ENCODE measurements at regions not wholly inside any gene's neighbourhood (a gene's known extent, or its start where the extent isn't known, plus 50 kb on each side); places are given as distances from the start of the nearest gene placed in this dataset.

DNA sequence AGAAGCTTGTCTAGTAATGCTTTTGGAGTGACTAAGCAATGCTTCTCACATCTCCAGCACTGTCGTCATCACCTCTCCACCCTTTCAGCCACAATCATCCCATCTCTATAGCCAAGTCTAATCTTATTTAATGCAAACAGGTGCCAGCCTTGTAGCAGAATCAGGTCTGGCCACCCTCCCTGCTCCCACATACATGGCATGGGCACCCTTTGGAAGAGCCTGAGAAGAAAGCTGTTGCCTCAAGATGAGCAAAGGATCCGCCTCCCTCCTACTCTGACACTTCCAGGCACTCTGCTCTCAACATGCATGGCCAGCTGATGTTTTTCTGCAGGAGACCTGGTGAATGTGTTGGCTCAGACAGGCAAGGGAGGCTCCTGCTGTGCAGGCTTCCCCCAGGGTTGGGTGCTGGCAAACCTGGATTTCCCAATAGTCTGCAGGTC is 113.1 kb upstream of the GRIK3 start:
- dilution Hi-C loops (cut with MboI; ENCODE audit: extremely low pct_ligation_motif_present, low sequenced_read_pairs): no loop called here
- Histone ChIP-seq H4K20me1 (replicated peaks; ENCODE audit: control insufficient read depth, extremely low read depth, insufficient read depth, low read length) (no peaks in the 10 kb centered on the region), H3K4me3 (replicated peaks in 1 of 3; ENCODE audit: insufficient read depth in 1 of 3, low read depth in 1 of 3, low read length in 3 of 3) (no peak overlapping the region), H3K27me3 (ENCODE audit: control insufficient read depth in 2 of 2, insufficient read depth in 2 of 2, low read length in 2 of 2) (no peaks in the 10 kb centered on the region), H3K9ac (replicated peaks; ENCODE audit: extremely low read depth, insufficient read depth, low read length) (no peak overlapping the region), H3K36me3 (ENCODE audit: control insufficient read depth in 2 of 2, extremely low read depth in 1 of 2, insufficient read depth in 2 of 2, low read length in 2 of 2) (no peaks in the 10 kb centered on the region), H3K4me2 (ENCODE audit: insufficient read depth, low read length) (no peak overlapping the region), H3K79me2 (ENCODE audit: control insufficient read depth, insufficient read depth, low read length) (no peaks in the 10 kb centered on the region), H3K9me1 (replicated peaks; ENCODE audit: control insufficient read depth, extremely low read depth, insufficient read depth, low read length) (no peaks in the 10 kb centered on the region), H3K27ac (ENCODE audit: insufficient read depth, low read depth, low read length) (no peak overlapping the region), H3K9me3 (replicated peaks; ENCODE audit: control insufficient read depth, insufficient read depth, low read length) (no peaks in the 10 kb centered on the region), H2AFZ (ENCODE audit: low read depth, low read length) (no peak overlapping the region), H3K4me1 (ENCODE audit: control insufficient read depth, extremely low read depth, insufficient read depth, low read length) (no peaks in the 10 kb centered on the region)
- ChIA-PET CTCF (interaction anchor here (1.1 kb wide), 1 partner anchor 12 kb away, joined by 5 read pairs; no protein-coding TSS in a partner anchor), POLR2A (no interaction called here)
- no TSS peak for BruUV-seq (replicated peaks)
- TF ChIP-seq FOS (IDR thresholded peaks at IDR 0.05; ENCODE audit: borderline replicate concordance, insufficient read depth, low read length): no peak
- TF ChIP-seq MYC (IDR thresholded peaks at IDR 0.05; ENCODE audit: low read depth, low read length): no peak
- TF ChIP-seq POLR2A (IDR thresholded peaks at IDR 0.05; ENCODE audit: low read depth, low read length): no peak
- TF ChIP-seq POLR2AphosphoS5 (IDR thresholded peaks at IDR 0.05; ENCODE audit: insufficient read depth, low read depth, low read length): no peak
- no peak for TF ChIP-seq JUN (IDR thresholded peaks at IDR 0.05; ENCODE audit: borderline replicate concordance, insufficient read depth, insufficient read length, low read depth)
- TF ChIP-seq, protein P1, sequence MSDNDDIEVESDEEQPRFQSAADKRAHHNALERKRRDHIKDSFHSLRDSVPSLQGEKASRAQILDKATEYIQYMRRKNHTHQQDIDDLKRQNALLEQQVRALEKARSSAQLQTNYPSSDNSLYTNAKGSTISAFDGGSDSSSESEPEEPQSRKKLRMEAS (IDR thresholded peaks at IDR 0.05; ENCODE audit: insufficient read depth, insufficient read length): no peak
- TF ChIP-seq EZH2 (IDR thresholded peaks at IDR 0.05; ENCODE audit: borderline replicate concordance, low read depth, low read length, severe bottlenecking): no peak
- TF ChIP-seq, protein P2, sequence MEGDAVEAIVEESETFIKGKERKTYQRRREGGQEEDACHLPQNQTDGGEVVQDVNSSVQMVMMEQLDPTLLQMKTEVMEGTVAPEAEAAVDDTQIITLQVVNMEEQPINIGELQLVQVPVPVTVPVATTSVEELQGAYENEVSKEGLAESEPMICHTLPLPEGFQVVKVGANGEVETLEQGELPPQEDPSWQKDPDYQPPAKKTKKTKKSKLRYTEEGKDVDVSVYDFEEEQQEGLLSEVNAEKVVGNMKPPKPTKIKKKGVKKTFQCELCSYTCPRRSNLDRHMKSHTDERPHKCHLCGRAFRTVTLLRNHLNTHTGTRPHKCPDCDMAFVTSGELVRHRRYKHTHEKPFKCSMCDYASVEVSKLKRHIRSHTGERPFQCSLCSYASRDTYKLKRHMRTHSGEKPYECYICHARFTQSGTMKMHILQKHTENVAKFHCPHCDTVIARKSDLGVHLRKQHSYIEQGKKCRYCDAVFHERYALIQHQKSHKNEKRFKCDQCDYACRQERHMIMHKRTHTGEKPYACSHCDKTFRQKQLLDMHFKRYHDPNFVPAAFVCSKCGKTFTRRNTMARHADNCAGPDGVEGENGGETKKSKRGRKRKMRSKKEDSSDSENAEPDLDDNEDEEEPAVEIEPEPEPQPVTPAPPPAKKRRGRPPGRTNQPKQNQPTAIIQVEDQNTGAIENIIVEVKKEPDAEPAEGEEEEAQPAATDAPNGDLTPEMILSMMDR (IDR thresholded peaks at IDR 0.05; ENCODE audit: extremely low read depth in 1 of 2, insufficient read depth in 1 of 2, low read depth in 1 of 2, low read length in 2 of 2): no peak
- no peak for TF ChIP-seq GATA2 (IDR thresholded peaks at IDR 0.05; ENCODE audit: insufficient read depth, insufficient read length, low read depth, low read length)
- intact Hi-C loops (cut with micrococcal nuclease): no loop called here
- no peak for FAIRE-seq
- no peak for DNase-seq (ENCODE audit: low read depth, low spot score)

Data from endothelial cell of umbilical vein (primary cell).